Neural cell (in vitro differentiated cells): ENCODE measurements at regions not wholly inside any gene's neighbourhood (a gene's known extent, or its start where the extent isn't known, plus 50 kb on each side); places are given as distances from the start of the nearest gene placed in this dataset.

Experiments
- H2AFZ ChIP-seq: fragments of 200-600, 300-800 bp; sonication (generic), shearing (Covaris generic); 2 replicates; pipeline ENCODE4 v1.6.0; 2014; ENCODE audit warnings: low read depth, mild to moderate bottlenecking, antibody characterized with exemption, low read length, moderate library complexity
- H3F3A ChIP-seq: fragments of 200-600 bp; shearing (Covaris generic); 2 replicates; pipeline ENCODE4 v1.6.1; 2016; ENCODE audit warnings: mild to moderate bottlenecking, moderate library complexity, mixed read lengths, antibody characterized with exemption, low read length; ENCODE audit not compliant: insufficient read depth, poor library complexity, severe bottlenecking
- H3K27ac ChIP-seq: fragments of 200-600, 300-800 bp; sonication (generic), shearing (Covaris generic); 2 replicates; pipeline ENCODE4 v1.5.1; 2014; ENCODE audit warnings: mild to moderate bottlenecking, low read length, moderate library complexity
- H3K27me3 ChIP-seq: fragments of 300-800, 200-600 bp; sonication (generic), shearing (Covaris generic); 2 replicates; pipeline ENCODE4 v1.6.0; 2014; ENCODE audit warnings: mild to moderate bottlenecking, low read depth, low read length, moderate library complexity; ENCODE audit not compliant: insufficient read depth
- H3K36me3 ChIP-seq: fragments of 300-800, 200-600 bp; sonication (generic), shearing (Covaris generic); 2 replicates; pipeline ENCODE4 v1.5.1; 2014; ENCODE audit warnings: mild to moderate bottlenecking, antibody characterized with exemption, low read length, moderate library complexity; ENCODE audit not compliant: insufficient read depth
- H3K4me2 ChIP-seq: fragments of 300-800, 200-600 bp; sonication (generic), shearing (Covaris generic); 2 replicates; pipeline ENCODE4 v1.6.0; 2014; ENCODE audit warnings: mild to moderate bottlenecking, low read length
- H3K4me3 ChIP-seq: fragments of 300-800, 200-600 bp; sonication (generic), shearing (Covaris generic); 2 replicates; pipeline ENCODE4 v1.5.1; 2014; ENCODE audit warnings: mild to moderate bottlenecking, low read length, moderate library complexity
- H3K79me2 ChIP-seq: fragments of 200-600 bp; shearing (Covaris generic); replicated peaks from 2 replicates; pipeline ENCODE4 v1.6.0; 2014; ENCODE audit warnings: mild to moderate bottlenecking, low read length, moderate library complexity; ENCODE audit not compliant: insufficient read depth
- H3K9ac ChIP-seq: fragments of 300-800, 200-600 bp; sonication (generic), shearing (Covaris generic); 2 replicates; pipeline ENCODE4 v1.6.1; 2016; ENCODE audit warnings: mild to moderate bottlenecking, low read length, mixed read lengths
- H3K9me2 ChIP-seq: fragments of 200-600 bp; shearing (Covaris generic); 2 replicates; pipeline ENCODE4 v1.6.1; 2016; ENCODE audit warnings: mild to moderate bottlenecking, low read length, mixed read lengths; ENCODE audit not compliant: insufficient read depth
- H3K9me3 ChIP-seq: fragments of 200-600, 300-800 bp; sonication (generic), shearing (Covaris generic); 2 replicates; pipeline ENCODE4 v1.6.1; 2016; ENCODE audit warnings: mild to moderate bottlenecking, mixed run types, low read length, moderate library complexity, mixed read lengths
- H4K20me1 ChIP-seq: fragments of 200-600 bp; shearing (Covaris generic); 2 replicates; pipeline ENCODE4 v1.6.1; 2016; ENCODE audit warnings: mild to moderate bottlenecking, mixed run types; ENCODE audit not compliant: insufficient read depth
- CTCF ChIP-seq: fragments of 450-650 bp; IDR thresholded peaks from 2 replicates; pipeline ENCODE4 v1.5.1; 2014; ENCODE audit warnings: antibody characterized with exemption, mild to moderate bottlenecking, moderate library complexity; ENCODE audit not compliant: poor library complexity, severe bottlenecking
- EP300 ChIP-seq: fragments of 450-650 bp; conservative IDR thresholded peaks from 2 replicates; pipeline ENCODE4 v1.6.1; 2014; ENCODE audit warnings: antibody characterized with exemption, mild to moderate bottlenecking, moderate library complexity; ENCODE audit not compliant: poor library complexity, severe bottlenecking
- EZH2 ChIP-seq: fragments of 200-600, 300-800 bp; shearing (Covaris generic), sonication (generic); IDR thresholded peaks from 2 replicates; pipeline ENCODE4 v1.6.1; 2014; ENCODE audit warnings: antibody characterized with exemption, low read length, borderline replicate concordance, mild to moderate bottlenecking; ENCODE audit not compliant: insufficient read depth, poor library complexity, severe bottlenecking
- MXI1 ChIP-seq: fragments of 450-650 bp; conservative IDR thresholded peaks from 2 replicates; pipeline ENCODE4 v1.6.1; 2014; ENCODE audit warnings: antibody characterized with exemption, mild to moderate bottlenecking; ENCODE audit not compliant: poor library complexity, severe bottlenecking
- POLR2AphosphoS5 ChIP-seq: IDR thresholded peaks from 2 replicates; pipeline ENCODE4 v1.6.1; 2012
- RAD21 ChIP-seq: fragments of 450-650 bp; conservative IDR thresholded peaks from 2 replicates; pipeline ENCODE4 v1.6.1; 2014; ENCODE audit warnings: antibody characterized with exemption, mild to moderate bottlenecking, moderate library complexity
- SMC3 ChIP-seq: fragments of 450-650 bp; conservative IDR thresholded peaks from 2 replicates; pipeline ENCODE4 v1.6.1; 2014; ENCODE audit warnings: antibody characterized with exemption, mild to moderate bottlenecking, moderate library complexity; ENCODE audit not compliant: poor library complexity
- TAF1 ChIP-seq: IDR thresholded peaks from 2 replicates; pipeline ENCODE4 v1.6.1; 2012; ENCODE audit warnings: low read depth
- TF ChIP-seq, protein P1 (sequence below): IDR thresholded peaks from 2 replicates; pipeline ENCODE4 v1.6.1; 2012; ENCODE audit warnings: borderline replicate concordance

GRCh38 chr10:2760736-2761135 is 306.6 kb upstream of the PFKP start:
- Histone ChIP-seq H3K79me2 (no peaks in the 10 kb centered on the region), H4K20me1 (no peaks in the 10 kb centered on the region), H3K27ac (no peak overlapping the region), H2AFZ (no peak overlapping the region), H3K9me3 (no peaks in the 10 kb centered on the region), H3F3A (no peaks in the 10 kb centered on the region), H3K4me3 (no peak overlapping the region), H3K9me2 (no peaks in the 10 kb centered on the region), H3K9ac (no peak overlapping the region), H3K27me3 (no peaks in the 10 kb centered on the region), H3K36me3 (no peaks in the 10 kb centered on the region), H3K4me2 (no peak overlapping the region)
- TF ChIP-seq SMC3 (no peak), TAF1 (no peak), CTCF (no peak)

DNA sequence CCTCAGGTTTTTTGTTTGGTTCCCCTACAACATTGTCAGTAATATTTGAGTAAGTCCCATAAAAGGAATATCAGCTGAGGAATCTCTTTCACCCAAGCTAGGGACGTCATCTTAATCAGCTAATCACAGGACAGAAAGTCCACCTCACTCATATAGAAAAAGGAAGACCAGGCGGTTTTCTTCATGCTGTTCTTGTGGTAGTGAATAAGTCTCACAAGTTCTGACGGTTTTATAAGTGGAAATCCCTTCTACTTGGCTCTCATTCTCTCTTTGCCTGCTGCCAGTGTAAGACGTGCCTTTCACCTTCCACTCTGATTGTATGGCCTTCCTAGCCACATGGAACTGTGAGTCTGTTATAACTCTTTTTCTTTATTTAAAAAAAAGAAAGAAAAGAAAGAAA is 308.1 kb upstream of the PFKP start:
- H3K79me2 ChIP-seq, result no peaks in the 10 kb centered on the region
- no peaks in the 10 kb centered on the region for H4K20me1 ChIP-seq
- no peak overlapping the region for H3K27ac ChIP-seq
- no peaks in the 10 kb centered on the region for H3K27me3 ChIP-seq
- H3K9me2 ChIP-seq, result no peaks in the 10 kb centered on the region
- H2AFZ ChIP-seq, result no peak overlapping the region
- H3K4me3 ChIP-seq, result no peak overlapping the region
- H3K4me2 ChIP-seq, result no peak overlapping the region
- no peaks in the 10 kb centered on the region for H3K36me3 ChIP-seq
- no peak for TF ChIP-seq POLR2AphosphoS5
- TF ChIP-seq MXI1, result no peak
- TF ChIP-seq, protein P1, sequence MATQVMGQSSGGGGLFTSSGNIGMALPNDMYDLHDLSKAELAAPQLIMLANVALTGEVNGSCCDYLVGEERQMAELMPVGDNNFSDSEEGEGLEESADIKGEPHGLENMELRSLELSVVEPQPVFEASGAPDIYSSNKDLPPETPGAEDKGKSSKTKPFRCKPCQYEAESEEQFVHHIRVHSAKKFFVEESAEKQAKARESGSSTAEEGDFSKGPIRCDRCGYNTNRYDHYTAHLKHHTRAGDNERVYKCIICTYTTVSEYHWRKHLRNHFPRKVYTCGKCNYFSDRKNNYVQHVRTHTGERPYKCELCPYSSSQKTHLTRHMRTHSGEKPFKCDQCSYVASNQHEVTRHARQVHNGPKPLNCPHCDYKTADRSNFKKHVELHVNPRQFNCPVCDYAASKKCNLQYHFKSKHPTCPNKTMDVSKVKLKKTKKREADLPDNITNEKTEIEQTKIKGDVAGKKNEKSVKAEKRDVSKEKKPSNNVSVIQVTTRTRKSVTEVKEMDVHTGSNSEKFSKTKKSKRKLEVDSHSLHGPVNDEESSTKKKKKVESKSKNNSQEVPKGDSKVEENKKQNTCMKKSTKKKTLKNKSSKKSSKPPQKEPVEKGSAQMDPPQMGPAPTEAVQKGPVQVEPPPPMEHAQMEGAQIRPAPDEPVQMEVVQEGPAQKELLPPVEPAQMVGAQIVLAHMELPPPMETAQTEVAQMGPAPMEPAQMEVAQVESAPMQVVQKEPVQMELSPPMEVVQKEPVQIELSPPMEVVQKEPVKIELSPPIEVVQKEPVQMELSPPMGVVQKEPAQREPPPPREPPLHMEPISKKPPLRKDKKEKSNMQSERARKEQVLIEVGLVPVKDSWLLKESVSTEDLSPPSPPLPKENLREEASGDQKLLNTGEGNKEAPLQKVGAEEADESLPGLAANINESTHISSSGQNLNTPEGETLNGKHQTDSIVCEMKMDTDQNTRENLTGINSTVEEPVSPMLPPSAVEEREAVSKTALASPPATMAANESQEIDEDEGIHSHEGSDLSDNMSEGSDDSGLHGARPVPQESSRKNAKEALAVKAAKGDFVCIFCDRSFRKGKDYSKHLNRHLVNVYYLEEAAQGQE, result no peak
- TF ChIP-seq CTCF, result no peak
- no peak for TF ChIP-seq SMC3
- no peak for TF ChIP-seq EP300
- no peak for TF ChIP-seq TAF1
- no peak for TF ChIP-seq EZH2
- no peak for TF ChIP-seq RAD21
- no peaks in the 10 kb centered on the region for H3F3A ChIP-seq
- H3K9me3 ChIP-seq, result no peaks in the 10 kb centered on the region
- H3K9ac ChIP-seq, result no peak overlapping the region
